Trophoblast cell (in vitro differentiated cells and primary cell): ENCODE measurements at regions not wholly inside any gene's neighbourhood (a gene's known extent, or its start where the extent isn't known, plus 50 kb on each side); places are given as distances from the start of the nearest gene placed in this dataset.
A peak's percentile ranks its signal among the peaks of the same experiment; 100 is the strongest.

Experiments used
- DNase-seq, 2 donors: peaks; one replicate each; pipeline ENCODE4 v3.0.0-alpha.2; 2016
- H2AFZ ChIP-seq: 2 replicates; pipeline ENCODE4 v1.6.1; 2013; ENCODE audit warnings: low read length, moderate library complexity, mild to moderate bottlenecking; ENCODE audit not compliant: insufficient read depth, poor library complexity
- H2AK5ac ChIP-seq: 2 replicates; pipeline ENCODE4 v1.6.1; 2013; ENCODE audit warnings: mild to moderate bottlenecking, low read length
- H2BK120ac ChIP-seq: 2 replicates; pipeline ENCODE4 v1.6.1; 2013; ENCODE audit warnings: low read length, mild to moderate bottlenecking, moderate library complexity; ENCODE audit not compliant: insufficient read depth, poor library complexity
- H2BK12ac ChIP-seq: 2 replicates; pipeline ENCODE4 v1.6.1; 2013; ENCODE audit warnings: mild to moderate bottlenecking, low read length, moderate library complexity
- H2BK5ac ChIP-seq: 2 replicates; pipeline ENCODE4 v1.6.1; 2013; ENCODE audit warnings: low read length, low read depth, moderate library complexity, mild to moderate bottlenecking; ENCODE audit not compliant: poor library complexity
- H3K14ac ChIP-seq: 2 replicates; pipeline ENCODE4 v1.6.1; 2013; ENCODE audit warnings: mild to moderate bottlenecking, low read length
- H3K18ac ChIP-seq: 2 replicates; pipeline ENCODE4 v1.6.1; 2013; ENCODE audit warnings: mild to moderate bottlenecking, low read length
- H3K23ac ChIP-seq: 2 replicates; pipeline ENCODE4 v1.6.1; 2013; ENCODE audit warnings: low read length
- H3K27ac ChIP-seq: 2 replicates; pipeline ENCODE4 v1.5.1; 2013; ENCODE audit warnings: low read depth, mild to moderate bottlenecking, inconsistent platforms, low read length, moderate library complexity
- H3K27me3 ChIP-seq: 2 replicates; pipeline ENCODE4 v1.6.1; 2013; ENCODE audit warnings: inconsistent platforms, mild to moderate bottlenecking, low read length, moderate library complexity; ENCODE audit not compliant: insufficient read depth
- H3K36me3 ChIP-seq, 2 experiments: 1 replicate in 1 of 2; 2 replicates in 1 of 2; pipeline ENCODE4 v1.6.1; 2013; ENCODE audit warnings: low read length in 2 of 2, mild to moderate bottlenecking in 2 of 2, moderate library complexity in 1 of 2; ENCODE audit not compliant: insufficient read depth in 2 of 2, control insufficient read depth in 1 of 2
- H3K4ac ChIP-seq: 2 replicates; pipeline ENCODE4 v1.6.1; 2013; ENCODE audit warnings: low read depth, mild to moderate bottlenecking, low read length, moderate library complexity
- H3K4me1 ChIP-seq, 2 experiments: 1 replicate in 1 of 2; 2 replicates in 1 of 2; pipeline ENCODE4 v1.6.1; 2013; ENCODE audit warnings: low read length in 2 of 2, mild to moderate bottlenecking in 2 of 2, moderate library complexity in 1 of 2; ENCODE audit not compliant: insufficient read depth in 2 of 2, control insufficient read depth in 1 of 2
- H3K4me2 ChIP-seq: 2 replicates; pipeline ENCODE4 v1.6.1; 2013; ENCODE audit warnings: inconsistent platforms, mild to moderate bottlenecking, low read length, moderate library complexity
- H3K4me3 ChIP-seq: 2 replicates; pipeline ENCODE4 v1.5.1; 2013; ENCODE audit warnings: mild to moderate bottlenecking, low read depth, low read length, inconsistent platforms
- H3K79me1 ChIP-seq: one replicate; pipeline ENCODE4 v1.6.1; 2013; ENCODE audit warnings: low read length
- H3K79me2 ChIP-seq: 2 replicates; pipeline ENCODE4 v1.6.1; 2013; ENCODE audit warnings: low read length, mild to moderate bottlenecking; ENCODE audit not compliant: control insufficient read depth, insufficient read depth, poor library complexity
- H3K9ac ChIP-seq: 2 replicates; pipeline ENCODE4 v1.6.1; 2013; ENCODE audit warnings: mild to moderate bottlenecking, low read length
- H3K9me3 ChIP-seq: 2 replicates; pipeline ENCODE4 v1.6.1; 2013; ENCODE audit warnings: low read depth, mild to moderate bottlenecking, control low read depth, inconsistent platforms, low read length; ENCODE audit not compliant: insufficient read depth
- H4K12ac ChIP-seq: 2 replicates; pipeline ENCODE4 v1.6.1; 2013; ENCODE audit warnings: low read depth, mild to moderate bottlenecking, low read length, moderate library complexity
- H4K8ac ChIP-seq: 2 replicates; pipeline ENCODE4 v1.6.1; 2013; ENCODE audit warnings: low read depth, mild to moderate bottlenecking, low read length, moderate library complexity
- H4K91ac ChIP-seq: one replicate; pipeline ENCODE4 v1.6.1; 2013; ENCODE audit warnings: low read depth, mild to moderate bottlenecking, low read length, moderate library complexity
- WGBS: extraction: QIAGEN DNeasy Blood & Tissue Kit; methylation state at CpG from one replicate; pipeline ENCODE4 v1.1.7; 2013; ENCODE audit warnings: missing lambda C conversion rate; ENCODE audit not compliant: insufficient read length, insufficient coverage; ENCODE audit errors: extremely low coverage; 5-methylcytosine and 5-hydroxymethylcytosine counted together

GRCh38 chr1:167168424-167168823 lies 52.3 kb upstream of the POU2F1 start:
- H3K79me1 ChIP-seq, result peaks cover 11% of the 10 kb centered on the region

GRCh38 chr1:167169642-167170041 lies 51.0 kb upstream of the POU2F1 start:
- H3K4ac ChIP-seq, result no peak overlapping the region
- WGBS, result no CpG with 5 or more reads among the region's 2 CpGs
- no peak overlapping the region for H3K4me2 ChIP-seq
- DNase-seq, result no peak
- H3K9me3 ChIP-seq, result no peaks in the 10 kb centered on the region
- no peak overlapping the region for H3K18ac ChIP-seq
- no peak overlapping the region for H4K12ac ChIP-seq
- H3K27ac ChIP-seq, result no peak overlapping the region
- peaks cover 8% of the 10 kb centered on the region for H3K79me1 ChIP-seq
- H3K79me2 ChIP-seq, result peaks cover 2% of the 10 kb centered on the region
- no peak overlapping the region for H3K4me3 ChIP-seq
- peak overlapping the region; percentile 13 for H2BK12ac ChIP-seq
- H2AK5ac ChIP-seq, result peak overlapping the region; percentile 2
- H4K91ac ChIP-seq, result no peak overlapping the region
- no peak overlapping the region for H4K8ac ChIP-seq
- H2BK5ac ChIP-seq, result no peak overlapping the region
- no peak overlapping the region for H3K9ac ChIP-seq
- H3K23ac ChIP-seq, result no peak overlapping the region
- H3K36me3 ChIP-seq, result no peaks in the 10 kb centered on the region
- no peaks in the 10 kb centered on the region for H3K27me3 ChIP-seq
- peaks cover 5 to 20% of the 10 kb centered on the region in 2 experiments for H3K4me1 ChIP-seq
- H3K14ac ChIP-seq, result no peak overlapping the region
- no peak overlapping the region for H2AFZ ChIP-seq
- H2BK120ac ChIP-seq, result peak overlapping the region; percentile 1

More at GRCh38 chr1:167168424-167168823, 52.3 kb upstream of the POU2F1 start:
- H3K27me3 ChIP-seq, result no peaks in the 10 kb centered on the region
- peak overlapping the region; percentile 52 for H4K91ac ChIP-seq
- H2BK120ac ChIP-seq, result peak overlapping the region; percentile 64
- H3K9ac ChIP-seq, result no peak overlapping the region
- no CpG with 5 or more reads among the region's 7 CpGs for WGBS
- no peak overlapping the region for H4K12ac ChIP-seq
- H4K8ac ChIP-seq, result no peak overlapping the region
- no peak overlapping the region for H3K14ac ChIP-seq
- H2AK5ac ChIP-seq, result no peak overlapping the region
- no peak overlapping the region for H3K23ac ChIP-seq
- DNase-seq, result no peak
- no peak overlapping the region for H3K4me3 ChIP-seq
- no peak overlapping the region for H3K18ac ChIP-seq
- no peak overlapping the region for H3K4ac ChIP-seq
- H3K9me3 ChIP-seq, result no peaks in the 10 kb centered on the region
- peak overlapping the region; percentile 66 for H2BK12ac ChIP-seq
- H2AFZ ChIP-seq, result no peak overlapping the region
- no peaks in the 10 kb centered on the region for H3K36me3 ChIP-seq
- H3K4me1 ChIP-seq, result peaks cover 5 to 18% of the 10 kb centered on the region in 2 experiments
- no peak overlapping the region for H3K4me2 ChIP-seq
- H2BK5ac ChIP-seq, result no peak overlapping the region
- H3K79me2 ChIP-seq, result peaks cover 2% of the 10 kb centered on the region
- H3K27ac ChIP-seq, result no peak overlapping the region
